HepG2 (cell line): ENCODE measurements at regions not wholly inside any gene's neighbourhood (a gene's known extent, or its start where the extent isn't known, plus 50 kb on each side); places are given as distances from the start of the nearest gene placed in this dataset.

Source experiments
- ATAC-seq: fragments of 200-7000 bp; cut with Tn5 transposase; 3 replicates; pipeline ENCODE4 v1.9.1; 2020; ENCODE audit warnings: mild to moderate bottlenecking, moderate library complexity
- BruUV-seq: library from RNA; stranded (reverse); fragments of 400-500 nt; replicated peaks from 2 replicates; lab custom pipeline; 2021; lab: Mats Ljungman, UMichigan
- CTCF ChIA-PET: fragments of 300-600 bp; formaldehyde crosslinking; extraction: SDS; loops from one replicate; lab custom pipeline; 2021; ENCODE audit warnings: low total read pairs, inconsistent platforms, low intra/inter-chr PET ratio; lab: Yijun Ruan, JAX
- POLR2A ChIA-PET: fragments of 350-600 bp; sonication (Branson Sonifier 250); formaldehyde crosslinking; loops from one replicate; lab custom pipeline; 2020; ENCODE audit warnings: antibody characterized with exemption, inconsistent platforms; lab: Yijun Ruan, JAX
- DNase-seq: peaks from one replicate; pipeline ENCODE4 v3.0.0-alpha.2; 2015; ENCODE audit warnings: low spot score
- FAIRE-seq: peaks from 3 replicates; lab custom pipeline; 2011; peaks lifted over from hg19 to GRCh38; lab: Jason Lieb, UNC
- H2AFZ ChIP-seq: one replicate; pipeline ENCODE4 v1.6.1; 2011; ENCODE audit warnings: low read length, inconsistent platforms
- H3K27ac ChIP-seq: fragments of 300-600 bp; 3 replicates; pipeline ENCODE4 v1.8.0; 2011; ENCODE audit warnings: mixed run types, mild to moderate bottlenecking, mixed read lengths, low read length, inconsistent platforms; ENCODE audit not compliant: insufficient read depth; ENCODE audit errors: extremely low read length
- H3K27me3 ChIP-seq, 2 experiments: fragments of 200-600 bp in 1 of 2; 2 replicates in 1 of 2; 3 replicates in 1 of 2; pipeline versions ENCODE4 v1.6.0 to v1.8.0; 2011; ENCODE audit warnings: low read length in 2 of 2, mild to moderate bottlenecking in 2 of 2, moderate library complexity in 2 of 2, inconsistent platforms in 1 of 2; ENCODE audit not compliant: insufficient read depth in 2 of 2, control insufficient read depth in 1 of 2
- H3K36me3 ChIP-seq, 2 experiments: fragments of 200-600 bp in 1 of 2; replicated peaks in 1 of 2; 2 replicates in 1 of 2; 3 replicates in 1 of 2; pipeline versions ENCODE4 v1.5.1 to v1.8.0; 2011; ENCODE audit warnings: low read length in 2 of 2, inconsistent platforms in 1 of 2; ENCODE audit not compliant: insufficient read depth in 2 of 2, control insufficient read depth in 1 of 2
- H3K4me1 ChIP-seq: 2 replicates; pipeline ENCODE4 v1.5.1; 2012; ENCODE audit warnings: low read length, inconsistent platforms; ENCODE audit not compliant: insufficient read depth
- H3K4me2 ChIP-seq: 2 replicates; pipeline ENCODE4 v1.6.0; 2011; ENCODE audit warnings: low read depth, low read length, inconsistent platforms
- H3K4me3 ChIP-seq, 3 experiments: fragments of 200-600 bp in 1 of 3; sonication (generic), shearing (Covaris generic) in 1 of 3; replicated peaks in 1 of 3; 2 replicates each; pipeline ENCODE4 v1.5.1; 2011 to 2016; ENCODE audit warnings: low read length in 3 of 3, inconsistent platforms in 2 of 3, low read depth in 2 of 3, mild to moderate bottlenecking in 2 of 3, control low read depth in 1 of 3, mixed read lengths in 1 of 3; ENCODE audit not compliant: insufficient read depth in 1 of 3
- H3K79me2 ChIP-seq: one replicate; pipeline ENCODE4 v1.6.1; 2011; ENCODE audit warnings: low read length, inconsistent platforms; ENCODE audit not compliant: insufficient read depth
- H3K9ac ChIP-seq: 2 replicates; pipeline ENCODE4 v1.6.0; 2011; ENCODE audit warnings: mild to moderate bottlenecking, low read depth, low read length, inconsistent platforms; ENCODE audit not compliant: insufficient read depth
- H3K9me3 ChIP-seq: 2 replicates; pipeline ENCODE4 v1.5.1; 2012; ENCODE audit warnings: mild to moderate bottlenecking, low read length
- H4K20me1 ChIP-seq: 2 replicates; pipeline ENCODE4 v1.6.0; 2011; ENCODE audit warnings: inconsistent platforms, mild to moderate bottlenecking, low read length, moderate library complexity; ENCODE audit not compliant: insufficient read depth
- ATF7 ChIP-seq, 2 experiments: fragments of 450-650 bp in 1 of 2; sonication (generic) in 1 of 2; formaldehyde crosslinking in 1 of 2; IDR thresholded peaks; 2 replicates each; pipeline versions ENCODE4 v1.4.0 to v1.6.1; 2016 to 2020; ENCODE audit warnings: antibody characterized with exemption in 1 of 2, mild to moderate bottlenecking in 1 of 2, missing genetic modification reagents in 1 of 2
- CREB1 ChIP-seq, 2 experiments: fragments of 450-650 bp in 1 of 2; IDR thresholded peaks; 2 replicates each; pipeline ENCODE4 v1.6.1; 2016 to 2017; ENCODE audit warnings: control low read depth in 1 of 2, mild to moderate bottlenecking in 1 of 2, missing compliant biosample characterization in 1 of 2, missing genetic modification characterization in 1 of 2
- E2F5 ChIP-seq: sonication (generic); formaldehyde crosslinking; conservative IDR thresholded peaks from 2 replicates; pipeline ENCODE4 v1.4.0; 2020; ENCODE audit warnings: missing genetic modification reagents
- PLSCR1 ChIP-seq: sonication (generic); formaldehyde crosslinking; IDR thresholded peaks from 2 replicates; pipeline ENCODE4 v1.5.0; 2020; ENCODE audit warnings: missing genetic modification reagents, mild to moderate bottlenecking, borderline replicate concordance
- TBP ChIP-seq: sonication (generic); formaldehyde crosslinking; IDR thresholded peaks from 2 replicates; pipeline ENCODE4 v1.5.0; 2020; ENCODE audit warnings: missing genetic modification reagents
- TBX3 ChIP-seq: fragments of 450-650 bp; IDR thresholded peaks from 2 replicates; pipeline ENCODE4 v1.6.1; 2017; ENCODE audit warnings: antibody characterized with exemption, mild to moderate bottlenecking, inconsistent platforms, borderline replicate concordance
- TCF7L2 ChIP-seq: IDR thresholded peaks from 2 replicates; pipeline ENCODE4 v1.6.1; 2011; ENCODE audit warnings: mild to moderate bottlenecking, low read depth, low read length, moderate library complexity
- TEAD3 ChIP-seq: optimal IDR thresholded peaks from 2 replicates; pipeline ENCODE3; 2016; ENCODE audit warnings: borderline replicate concordance
- ZBTB21 ChIP-seq: sonication (generic); formaldehyde crosslinking; IDR thresholded peaks from 2 replicates; pipeline ENCODE4 v1.4.0; 2020; ENCODE audit warnings: missing genetic modification reagents
- ZMAT3 ChIP-seq: sonication (generic); formaldehyde crosslinking; conservative IDR thresholded peaks from 2 replicates; pipeline ENCODE4 v1.7.0; 2021; ENCODE audit warnings: missing genetic modification reagents
- WGBS: methylation state at CpG from one replicate; pipeline ENCODE4 v1.1.6; 2017; ENCODE audit warnings: low lambda C conversion rate; 5-methylcytosine and 5-hydroxymethylcytosine counted together
- in situ Hi-C: cut with HindIII; loops from 2 replicates; pipeline ENCODE4 v1.10.0; 2017; ENCODE audit warnings: low pct_unique_long_range_greater_than_20kb; ENCODE audit not compliant: extremely low pct_ligation_motif_present
- intact Hi-C: fragments of 100-400 bp; cut with micrococcal nuclease; formaldehyde crosslinking; loops from one replicate; pipeline ENCODE4 v1.10.0; 2022; ENCODE audit not compliant: unreplicated experiment

GRCh38 chr7:131726031-131726430, 169.6 kb upstream of the PODXL start (continued):
- no peak for TF ChIP-seq E2F5 (CRISPR knock-in tag)

- Histone ChIP-seq H3K27ac (no peak overlapping the region), H3K4me1 (no peaks in the 10 kb centered on the region)
- TF ChIP-seq ZMAT3 (CRISPR knock-in tag): no peak
- TF ChIP-seq TCF7L2: no peak
- TF ChIP-seq PLSCR1 (CRISPR knock-in tag): no peak
- TF ChIP-seq, all 625 proteins: peak for 0
- intact Hi-C loops (no loop called here), in situ Hi-C loops (no loop called here)
- WGBS: 1% methylated on average over 4 of the region's 4 CpGs
- POLR2A ChIA-PET: no interaction called here
- H4K20me1 ChIP-seq: no peaks in the 10 kb centered on the region
- no peak overlapping the region for H3K4me2 ChIP-seq
- no peaks in the 10 kb centered on the region for H3K9me3 ChIP-seq
- no peaks in the 10 kb centered on the region for H3K36me3 ChIP-seq
- CTCF ChIA-PET: no interaction called here
- BruUV-seq: no TSS peak
- no peak for DNase-seq
- no peak overlapping the region for H3K4me3 ChIP-seq
- H3K79me2 ChIP-seq: no peaks in the 10 kb centered on the region
- H3K9ac ChIP-seq: no peak overlapping the region
- FAIRE-seq: no peak
- no peaks in the 10 kb centered on the region for H3K27me3 ChIP-seq
- ATAC-seq: no peak
- no peak overlapping the region for H2AFZ ChIP-seq
Measured at GRCh38 chr7:131724776-131725345, 168.4 kb upstream of the PODXL start.

GRCh38 chr7:131723926-131724325, 167.5 kb upstream of the PODXL start:
- FAIRE-seq: no peak
- peak; percentile 79 for ATAC-seq
- BruUV-seq: no TSS peak
- Histone ChIP-seq H3K9me3 (no peaks in the 10 kb centered on the region), H3K9ac (no peak overlapping the region)
- peak; percentile 4 for DNase-seq
- TF ChIP-seq TBX3 (no peak), ATF7 (IDR thresholded peaks at IDR 0.05) (peak; percentile 91), ATF7 (CRISPR knock-in tag; IDR thresholded peaks at IDR 0.05) (no peak), TBP (no peak), ZBTB21 (CRISPR knock-in tag) (0 out of 2 replicates have a peak, but pooled peaks have one; percentile 46), TEAD3 (CRISPR knock-in tag) (peak; percentile 22), CREB1 (IDR thresholded peaks at IDR 0.05) (peak; percentile 45; the same call in 1 of the 2 replicates), CREB1 (CRISPR knock-in tag; IDR thresholded peaks at IDR 0.05) (no peak)
- TF ChIP-seq, all 625 proteins: peak for 4
- Histone ChIP-seq H3K36me3 (no peaks in the 10 kb centered on the region), H3K27ac (no peak overlapping the region), H4K20me1 (no peaks in the 10 kb centered on the region), H2AFZ (no peak overlapping the region), H3K4me3 (no peak overlapping the region), H3K27me3 (peaks cover 0 to 5% of the 10 kb centered on the region in 2 experiments; a peak in 1 of 5 replicates), H3K4me1 (no peaks in the 10 kb centered on the region), H3K79me2 (no peaks in the 10 kb centered on the region), H3K4me2 (no peak overlapping the region)
- ChIA-PET CTCF (no interaction called here), POLR2A (no interaction called here)
- WGBS: 0% methylated on average over 3 of the region's 6 CpGs
- in situ Hi-C loops: no loop called here
- intact Hi-C loops: no loop called here
